SJSA1 (cell line): ENCODE measurements at regions not wholly inside any gene's neighbourhood (a gene's known extent, or its start where the extent isn't known, plus 50 kb on each side); places are given as distances from the start of the nearest gene placed in this dataset.

Experiments used
- DNase-seq, 2 experiments: peaks; one replicate each; pipeline ENCODE4 v3.0.0-alpha.2; 2015 to 2020; ENCODE audit warnings: low spot score in 2 of 2, low read depth in 1 of 2
- H3K27ac ChIP-seq: fragments of 250-450 bp; sonication (Bioruptor Pico); 2 replicates; pipeline ENCODE4 v1.5.1; 2020; ENCODE audit warnings: mild to moderate bottlenecking, moderate library complexity
- H3K27me3 ChIP-seq: fragments of 250-450 bp; sonication (Bioruptor Pico); replicated peaks from 2 replicates; pipeline ENCODE4 v1.5.1; 2020; ENCODE audit warnings: mild to moderate bottlenecking, moderate library complexity
- H3K36me3 ChIP-seq: fragments of 250-450 bp; sonication (Bioruptor Pico); 2 replicates; pipeline ENCODE4 v1.5.1; 2020; ENCODE audit warnings: mild to moderate bottlenecking
- H3K4me1 ChIP-seq: fragments of 250-450 bp; sonication (Bioruptor Pico); replicated peaks from 2 replicates; pipeline ENCODE4 v1.6.1; 2021; ENCODE audit warnings: mild to moderate bottlenecking
- H3K4me3 ChIP-seq: fragments of 250-450 bp; sonication (Bioruptor Pico); 2 replicates; pipeline ENCODE4 v1.5.1; 2020; ENCODE audit warnings: mild to moderate bottlenecking
- H3K9me3 ChIP-seq: fragments of 250-450 bp; sonication (Bioruptor Pico); replicated peaks from 2 replicates; pipeline ENCODE4 v1.5.1; 2020; ENCODE audit warnings: mild to moderate bottlenecking

GRCh38 chrX:22526339-22526738 lies 253.6 kb downstream of the CBLL2 start:
- Histone ChIP-seq H3K36me3 (no peaks in the 10 kb centered on the region), H3K4me3 (no peak overlapping the region), H3K9me3 (no peaks in the 10 kb centered on the region), H3K27me3 (no peaks in the 10 kb centered on the region), H3K27ac (peak overlapping the region; percentile 71), H3K4me1 (peaks cover 5% of the 10 kb centered on the region)
- peak in 1 of 2 experiments; percentile 31 for DNase-seq

DNA sequence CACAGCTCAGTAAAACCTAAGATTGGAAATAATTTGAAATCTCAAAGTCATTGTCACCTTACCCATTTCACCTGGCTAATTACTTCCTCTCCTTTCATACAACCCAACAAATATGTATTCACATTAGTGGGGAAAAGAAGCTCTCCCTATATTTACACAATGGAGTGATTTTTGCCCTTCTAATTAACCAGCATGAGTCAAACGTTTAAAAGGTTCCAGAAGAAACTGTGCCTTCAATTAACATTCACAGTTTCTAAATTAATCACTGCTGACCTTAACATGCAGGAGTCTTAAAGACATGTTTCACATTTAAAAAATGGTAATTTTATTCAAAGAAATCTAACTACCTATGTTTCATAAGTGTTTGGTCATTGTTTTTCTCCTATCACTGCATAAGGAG lies 254.6 kb downstream of the CBLL2 start:
- Histone ChIP-seq H3K4me3 (no peak overlapping the region), H3K9me3 (no peaks in the 10 kb centered on the region), H3K27me3 (no peaks in the 10 kb centered on the region), H3K4me1 (peaks cover 5% of the 10 kb centered on the region), H3K27ac (no peak overlapping the region), H3K36me3 (no peaks in the 10 kb centered on the region)
- DNase-seq = no peak

DNA sequence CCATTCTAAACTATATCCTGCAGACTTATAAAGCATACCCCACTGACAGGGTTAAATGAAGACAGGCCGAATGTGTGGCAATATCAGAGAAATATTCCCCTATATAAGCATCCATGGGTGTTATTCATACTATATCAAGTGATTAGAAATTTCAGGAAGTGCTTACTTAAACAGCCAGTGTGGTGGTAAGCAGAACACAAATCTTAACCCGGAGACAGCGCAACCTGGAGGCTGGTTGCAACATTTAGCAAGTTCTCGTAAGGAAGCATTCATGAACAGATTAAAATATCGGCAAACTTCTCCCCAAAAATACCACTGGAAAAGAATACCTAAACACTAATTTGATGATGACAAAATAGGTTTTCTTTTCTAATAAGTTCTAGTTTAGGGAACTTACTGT lies 261.2 kb downstream of the CBLL2 start:
- no peaks in the 10 kb centered on the region for H3K27me3 ChIP-seq
- H3K4me1 ChIP-seq = peaks cover 3% of the 10 kb centered on the region; the same call in 1 of the 2 replicates
- no peak overlapping the region for H3K27ac ChIP-seq
- no peak overlapping the region for H3K4me3 ChIP-seq
- H3K36me3 ChIP-seq = no peaks in the 10 kb centered on the region
- no peaks in the 10 kb centered on the region for H3K9me3 ChIP-seq
- no peak for DNase-seq

DNA sequence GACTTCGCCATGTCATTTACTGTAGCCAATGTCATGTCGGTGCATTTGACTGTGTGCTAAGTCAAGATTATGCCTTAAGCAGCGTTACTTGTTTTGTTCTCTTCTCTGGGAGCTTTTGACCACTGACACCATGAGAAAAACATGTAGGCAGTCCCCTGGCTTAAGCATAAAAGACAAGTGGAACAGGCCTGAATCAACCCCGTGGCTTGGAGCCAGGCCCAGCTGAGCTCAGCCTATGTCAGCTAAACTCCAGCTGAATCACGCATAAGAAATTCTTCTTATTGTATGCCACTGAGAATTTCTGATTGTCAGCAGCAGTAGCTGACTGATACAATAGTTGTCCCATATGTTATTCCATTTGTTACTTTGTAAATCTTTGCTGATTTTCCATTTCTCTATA lies 261.9 kb downstream of the CBLL2 start:
- H3K4me1 ChIP-seq = peaks cover 3% of the 10 kb centered on the region; the same call in 1 of the 2 replicates
- H3K9me3 ChIP-seq = no peaks in the 10 kb centered on the region
- DNase-seq = peak; percentile 4 to 50
- H3K4me3 ChIP-seq = no peak overlapping the region
- H3K27ac ChIP-seq = no peak overlapping the region
- no peaks in the 10 kb centered on the region for H3K27me3 ChIP-seq
- H3K36me3 ChIP-seq = no peaks in the 10 kb centered on the region

GRCh38 chrX:22536746-22537304 lies 264.1 kb downstream of the CBLL2 start:
- no peak overlapping the region for H3K4me3 ChIP-seq
- DNase-seq = no peak
- no peak overlapping the region for H3K27ac ChIP-seq
- H3K9me3 ChIP-seq = no peaks in the 10 kb centered on the region
- peaks cover 3% of the 10 kb centered on the region; the same call in 1 of the 2 replicates for H3K4me1 ChIP-seq
- no peaks in the 10 kb centered on the region for H3K36me3 ChIP-seq
- H3K27me3 ChIP-seq = no peaks in the 10 kb centered on the region

GRCh38 chrX:22538580-22538979 lies 265.9 kb downstream of the CBLL2 start:
- no peak overlapping the region for H3K4me3 ChIP-seq
- H3K9me3 ChIP-seq = no peaks in the 10 kb centered on the region
- H3K36me3 ChIP-seq = no peaks in the 10 kb centered on the region
- DNase-seq = no peak
- no peak overlapping the region for H3K27ac ChIP-seq
- H3K4me1 ChIP-seq = peaks cover 3% of the 10 kb centered on the region; the same call in 1 of the 2 replicates
- H3K27me3 ChIP-seq = no peaks in the 10 kb centered on the region

DNA sequence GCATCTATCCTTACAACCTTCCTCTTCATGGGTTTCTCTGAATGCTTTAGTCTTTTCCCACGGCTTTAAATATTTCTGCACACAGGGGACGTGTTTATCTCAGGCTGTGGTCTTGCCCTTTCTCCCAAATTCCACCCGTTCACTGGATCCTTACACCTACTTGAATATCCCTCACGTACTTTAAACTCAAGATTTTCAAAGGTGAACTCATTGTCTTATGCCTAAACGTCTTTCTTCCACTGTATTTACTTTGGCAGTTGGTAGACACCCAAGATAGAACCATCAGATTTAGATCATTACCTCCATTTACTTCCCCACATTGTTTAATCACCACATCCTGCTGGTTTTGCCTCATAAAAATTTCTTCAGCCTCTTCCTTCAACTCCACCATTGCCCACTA lies 269.2 kb downstream of the CBLL2 start:
- Histone ChIP-seq H3K4me3 (no peak overlapping the region), H3K27me3 (no peaks in the 10 kb centered on the region), H3K27ac (no peak overlapping the region), H3K4me1 (no peaks in the 10 kb centered on the region), H3K36me3 (no peaks in the 10 kb centered on the region), H3K9me3 (no peaks in the 10 kb centered on the region)
- no peak for DNase-seq

GRCh38 chrX:22542641-22543040 lies 269.9 kb downstream of the CBLL2 start:
- H3K4me1 ChIP-seq = no peaks in the 10 kb centered on the region
- no peaks in the 10 kb centered on the region for H3K9me3 ChIP-seq
- H3K36me3 ChIP-seq = no peaks in the 10 kb centered on the region
- no peak for DNase-seq
- H3K27ac ChIP-seq = no peak overlapping the region
- no peaks in the 10 kb centered on the region for H3K27me3 ChIP-seq
- H3K4me3 ChIP-seq = no peak overlapping the region

- Histone ChIP-seq H3K36me3 (no peaks in the 10 kb centered on the region), H3K9me3 (no peaks in the 10 kb centered on the region), H3K4me1 (no peaks in the 10 kb centered on the region), H3K27me3 (no peaks in the 10 kb centered on the region), H3K4me3 (no peak overlapping the region), H3K27ac (no peak overlapping the region)
- no peak for DNase-seq
Observed at GRCh38 chrX:22559506-22559905, 286.8 kb downstream of the CBLL2 start.

- no peak for DNase-seq
- no peak overlapping the region for H3K27ac ChIP-seq
- H3K36me3 ChIP-seq = no peaks in the 10 kb centered on the region
- 0 out of 2 replicates have a peak, but pooled peaks cover 3% of the 10 kb centered on the region for H3K4me1 ChIP-seq
- no peaks in the 10 kb centered on the region for H3K9me3 ChIP-seq
- no peaks in the 10 kb centered on the region for H3K27me3 ChIP-seq
- no peak overlapping the region for H3K4me3 ChIP-seq
Observed at GRCh38 chrX:22575161-22575845, 302.6 kb downstream of the CBLL2 start.

GRCh38 chrX:22577181-22577580 lies 304.5 kb downstream of the CBLL2 start:
- Histone ChIP-seq H3K27ac (no peak overlapping the region), H3K9me3 (no peaks in the 10 kb centered on the region), H3K4me3 (no peak overlapping the region), H3K27me3 (no peaks in the 10 kb centered on the region), H3K4me1 (0 out of 2 replicates have a peak, but pooled peaks cover 3% of the 10 kb centered on the region), H3K36me3 (no peaks in the 10 kb centered on the region)
- peak in 1 of 2 experiments; percentile 4 for DNase-seq

DNA sequence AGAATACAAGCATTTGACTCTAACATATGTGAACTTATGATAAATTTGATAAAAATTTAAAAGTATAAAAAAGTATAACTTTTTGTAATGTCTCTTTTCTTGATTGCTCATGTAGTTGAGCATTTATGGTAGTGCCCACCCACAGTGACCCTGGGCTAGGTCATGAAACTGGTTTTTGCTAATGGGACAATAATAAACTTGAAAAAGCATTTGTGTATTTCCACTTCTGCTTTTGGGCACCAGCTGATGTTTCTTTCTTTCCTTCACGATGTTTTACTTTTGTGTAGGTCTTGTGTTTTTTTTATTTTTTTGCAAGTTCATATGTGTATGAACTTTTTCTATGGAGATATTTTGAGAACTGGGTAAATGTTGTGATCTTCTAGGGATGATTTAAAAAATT lies 313.1 kb downstream of the CBLL2 start:
- Histone ChIP-seq H3K36me3 (no peaks in the 10 kb centered on the region), H3K4me3 (no peak overlapping the region), H3K27ac (no peak overlapping the region), H3K4me1 (no peaks in the 10 kb centered on the region), H3K27me3 (no peaks in the 10 kb centered on the region), H3K9me3 (no peaks in the 10 kb centered on the region)
- DNase-seq = no peak

GRCh38 chrX:22589845-22590244 lies 317.1 kb downstream of the CBLL2 start:
- no peaks in the 10 kb centered on the region for H3K27me3 ChIP-seq
- DNase-seq = no peak
- H3K36me3 ChIP-seq = no peaks in the 10 kb centered on the region

GRCh38 chrX:22594766-22595165 lies 322.1 kb downstream of the CBLL2 start:
- Histone ChIP-seq H3K4me1 (no peaks in the 10 kb centered on the region), H3K36me3 (no peaks in the 10 kb centered on the region), H3K4me3 (no peak overlapping the region), H3K9me3 (no peaks in the 10 kb centered on the region), H3K27ac (no peak overlapping the region), H3K27me3 (no peaks in the 10 kb centered on the region)
- DNase-seq = no peak

More at GRCh38 chrX:22589845-22590244, 317.1 kb downstream of the CBLL2 start:
- no peak overlapping the region for H3K4me3 ChIP-seq
- H3K4me1 ChIP-seq = no peaks in the 10 kb centered on the region
- H3K9me3 ChIP-seq = no peaks in the 10 kb centered on the region
- no peak overlapping the region for H3K27ac ChIP-seq
